ENCODE measurements at regions not wholly inside any gene's neighbourhood (a gene's known extent, or its start where the extent isn't known, plus 50 kb on each side); places are given as distances from the start of the nearest gene placed in this dataset.

DNA sequence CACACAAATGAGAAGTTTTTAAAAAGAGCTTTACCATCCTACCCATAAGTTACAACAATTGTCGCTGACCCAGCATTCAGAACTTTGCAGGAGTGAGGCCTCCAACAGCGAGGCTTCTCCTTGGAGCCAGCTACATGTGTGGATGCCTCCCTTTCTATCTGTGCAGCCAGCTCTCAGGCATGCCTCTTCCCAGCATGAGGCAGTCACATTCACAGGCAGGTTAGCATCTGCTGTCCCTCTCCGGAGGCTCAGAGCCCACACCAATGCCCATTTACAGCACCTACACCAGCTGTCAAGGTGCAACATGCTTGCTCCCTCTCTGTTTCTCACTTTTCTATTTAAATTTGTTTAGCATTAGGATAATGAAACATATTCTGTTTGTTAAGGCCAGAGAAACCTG, 278.7 kb upstream of the PODXL start:
- no TSS peak for BruUV-seq (replicated peaks)
- H3K4me1 ChIP-seq (ENCODE audit: insufficient read depth, low read length, poor library complexity, severe bottlenecking), result no peaks in the 10 kb centered on the region
- intact Hi-C loops (cut with micrococcal nuclease; ENCODE audit: unreplicated experiment), result no loop called here
- H3K27me3 ChIP-seq (replicated peaks; ENCODE audit: insufficient read depth, low read depth, low read length, poor library complexity), result peaks cover 16% of the 10 kb centered on the region
- TF ChIP-seq EZH2 (IDR thresholded peaks at IDR 0.05; ENCODE audit: borderline replicate concordance, low read depth, low read length, poor library complexity, severe bottlenecking), result no peak
- TF ChIP-seq, protein P1, sequence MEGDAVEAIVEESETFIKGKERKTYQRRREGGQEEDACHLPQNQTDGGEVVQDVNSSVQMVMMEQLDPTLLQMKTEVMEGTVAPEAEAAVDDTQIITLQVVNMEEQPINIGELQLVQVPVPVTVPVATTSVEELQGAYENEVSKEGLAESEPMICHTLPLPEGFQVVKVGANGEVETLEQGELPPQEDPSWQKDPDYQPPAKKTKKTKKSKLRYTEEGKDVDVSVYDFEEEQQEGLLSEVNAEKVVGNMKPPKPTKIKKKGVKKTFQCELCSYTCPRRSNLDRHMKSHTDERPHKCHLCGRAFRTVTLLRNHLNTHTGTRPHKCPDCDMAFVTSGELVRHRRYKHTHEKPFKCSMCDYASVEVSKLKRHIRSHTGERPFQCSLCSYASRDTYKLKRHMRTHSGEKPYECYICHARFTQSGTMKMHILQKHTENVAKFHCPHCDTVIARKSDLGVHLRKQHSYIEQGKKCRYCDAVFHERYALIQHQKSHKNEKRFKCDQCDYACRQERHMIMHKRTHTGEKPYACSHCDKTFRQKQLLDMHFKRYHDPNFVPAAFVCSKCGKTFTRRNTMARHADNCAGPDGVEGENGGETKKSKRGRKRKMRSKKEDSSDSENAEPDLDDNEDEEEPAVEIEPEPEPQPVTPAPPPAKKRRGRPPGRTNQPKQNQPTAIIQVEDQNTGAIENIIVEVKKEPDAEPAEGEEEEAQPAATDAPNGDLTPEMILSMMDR (conservative IDR thresholded peaks at IDR 0.05; ENCODE audit: low read depth, low read length), result no peak
- H3K27ac ChIP-seq (ENCODE audit: low read depth, low read length, poor library complexity, severe bottlenecking), result no peak overlapping the region
- no peaks in the 10 kb centered on the region for H3K9me3 ChIP-seq (ENCODE audit: low read depth, low read length, poor library complexity, severe bottlenecking)
- ChIA-PET CTCF (no interaction called here), POLR2A (ENCODE audit: low non-redundant PET) (no interaction called here)
- no peaks in the 10 kb centered on the region for H3K36me3 ChIP-seq (ENCODE audit: insufficient read depth, low read length, poor library complexity, severe bottlenecking)
- no peak for DNase-seq (ENCODE audit: low spot score)
- H3K4me3 ChIP-seq (ENCODE audit: low read depth, low read length, poor library complexity, severe bottlenecking), result no peak overlapping the region

DNA sequence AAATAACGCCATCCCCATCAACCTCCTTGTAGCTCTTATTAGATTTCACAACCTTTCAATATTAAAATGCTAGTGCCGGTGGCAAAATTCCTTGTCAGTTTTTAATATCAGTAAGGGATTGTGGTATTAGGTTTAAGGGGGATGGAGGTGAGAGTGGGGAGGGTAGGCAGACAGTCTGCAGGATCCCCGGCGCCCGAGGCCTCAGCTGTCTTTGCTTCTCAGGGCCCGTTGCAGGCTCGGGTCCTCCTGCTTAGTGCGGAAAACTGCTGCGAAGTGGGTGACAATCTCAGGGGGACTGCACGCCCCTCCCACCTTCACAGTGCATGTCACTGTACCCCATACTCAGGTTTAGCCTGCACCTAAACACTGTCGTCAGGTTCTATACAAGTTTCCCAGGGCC, 274.3 kb upstream of the PODXL start:
- no peak for TF ChIP-seq EZH2 (IDR thresholded peaks at IDR 0.05; ENCODE audit: borderline replicate concordance, low read depth, low read length, poor library complexity, severe bottlenecking)
- TF ChIP-seq, protein P1 (conservative IDR thresholded peaks at IDR 0.05; ENCODE audit: low read depth, low read length), result no peak
- H3K4me1 ChIP-seq (ENCODE audit: insufficient read depth, low read length, poor library complexity, severe bottlenecking), result no peaks in the 10 kb centered on the region
- no TSS peak for BruUV-seq (replicated peaks)
- H3K36me3 ChIP-seq (ENCODE audit: insufficient read depth, low read length, poor library complexity, severe bottlenecking), result no peaks in the 10 kb centered on the region
- DNase-seq (ENCODE audit: low spot score), result no peak
- no peaks in the 10 kb centered on the region for H3K9me3 ChIP-seq (ENCODE audit: low read depth, low read length, poor library complexity, severe bottlenecking)
- no peak overlapping the region for H3K27ac ChIP-seq (ENCODE audit: low read depth, low read length, poor library complexity, severe bottlenecking)
- POLR2A ChIA-PET (ENCODE audit: low non-redundant PET), result no interaction called here
- H3K4me3 ChIP-seq (ENCODE audit: low read depth, low read length, poor library complexity, severe bottlenecking), result no peak overlapping the region
- intact Hi-C loops (cut with micrococcal nuclease; ENCODE audit: unreplicated experiment), result no loop called here
- H3K27me3 ChIP-seq (replicated peaks; ENCODE audit: insufficient read depth, low read depth, low read length, poor library complexity), result no peaks in the 10 kb centered on the region
- CTCF ChIA-PET, result no interaction called here

DNA sequence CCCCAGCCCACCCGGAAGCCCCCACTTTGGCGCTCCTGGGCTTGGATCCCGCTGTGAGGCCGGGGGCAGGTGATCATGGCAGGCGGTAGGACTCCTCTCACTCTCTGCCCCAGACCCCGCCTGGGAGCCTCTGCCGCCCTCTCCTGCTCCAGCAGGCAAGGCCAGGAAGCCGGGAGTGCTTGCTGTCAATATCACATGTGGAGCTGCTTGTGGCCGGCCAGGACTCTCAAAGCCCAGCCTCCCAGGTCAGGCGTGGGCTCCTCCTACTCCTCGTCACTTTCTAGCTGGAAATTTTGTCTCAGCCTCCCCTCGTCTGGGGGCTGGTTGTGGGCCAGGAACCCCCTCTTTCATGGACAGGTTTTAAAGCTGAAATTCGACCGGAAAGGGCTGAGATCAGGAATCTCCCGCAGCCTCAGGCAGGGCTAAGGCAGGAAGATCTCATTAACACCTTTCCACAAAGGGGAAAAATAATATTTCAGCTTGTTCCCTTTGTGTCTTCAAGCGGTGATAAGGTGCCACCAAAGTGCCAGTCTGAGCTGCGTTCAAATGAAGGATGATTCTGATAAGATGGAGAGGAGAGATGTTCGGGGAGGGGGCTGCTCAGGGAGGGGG, 273.6 kb upstream of the PODXL start:
- no TSS peak for BruUV-seq (replicated peaks)
- Histone ChIP-seq H3K9me3 (ENCODE audit: low read depth, low read length, poor library complexity, severe bottlenecking) (no peaks in the 10 kb centered on the region), H3K4me3 (ENCODE audit: low read depth, low read length, poor library complexity, severe bottlenecking) (no peak overlapping the region), H3K27me3 (replicated peaks; ENCODE audit: insufficient read depth, low read depth, low read length, poor library complexity) (no peaks in the 10 kb centered on the region), H3K36me3 (ENCODE audit: insufficient read depth, low read length, poor library complexity, severe bottlenecking) (no peaks in the 10 kb centered on the region), H3K4me1 (ENCODE audit: insufficient read depth, low read length, poor library complexity, severe bottlenecking) (no peaks in the 10 kb centered on the region), H3K27ac (ENCODE audit: low read depth, low read length, poor library complexity, severe bottlenecking) (no peak overlapping the region)
- no peak for DNase-seq (ENCODE audit: low spot score)
- intact Hi-C loops (cut with micrococcal nuclease; ENCODE audit: unreplicated experiment), result no loop called here
- POLR2A ChIA-PET (ENCODE audit: low non-redundant PET), result no interaction called here
- TF ChIP-seq, protein P1 (conservative IDR thresholded peaks at IDR 0.05; ENCODE audit: low read depth, low read length), result no peak
- no peak for TF ChIP-seq EZH2 (IDR thresholded peaks at IDR 0.05; ENCODE audit: borderline replicate concordance, low read depth, low read length, poor library complexity, severe bottlenecking)
- CTCF ChIA-PET, result no interaction called here

Data from A673 (cell line).